IPS DF 19.7 (cell line): ENCODE measurements at regions not wholly inside any gene's neighbourhood (a gene's known extent, or its start where the extent isn't known, plus 50 kb on each side); places are given as distances from the start of the nearest gene placed in this dataset.

Experiments used
- DNase-seq: peaks from one replicate; pipeline ENCODE4 v3.0.0-alpha.2; 2013; ENCODE audit warnings: low read depth, low spot score

DNA sequence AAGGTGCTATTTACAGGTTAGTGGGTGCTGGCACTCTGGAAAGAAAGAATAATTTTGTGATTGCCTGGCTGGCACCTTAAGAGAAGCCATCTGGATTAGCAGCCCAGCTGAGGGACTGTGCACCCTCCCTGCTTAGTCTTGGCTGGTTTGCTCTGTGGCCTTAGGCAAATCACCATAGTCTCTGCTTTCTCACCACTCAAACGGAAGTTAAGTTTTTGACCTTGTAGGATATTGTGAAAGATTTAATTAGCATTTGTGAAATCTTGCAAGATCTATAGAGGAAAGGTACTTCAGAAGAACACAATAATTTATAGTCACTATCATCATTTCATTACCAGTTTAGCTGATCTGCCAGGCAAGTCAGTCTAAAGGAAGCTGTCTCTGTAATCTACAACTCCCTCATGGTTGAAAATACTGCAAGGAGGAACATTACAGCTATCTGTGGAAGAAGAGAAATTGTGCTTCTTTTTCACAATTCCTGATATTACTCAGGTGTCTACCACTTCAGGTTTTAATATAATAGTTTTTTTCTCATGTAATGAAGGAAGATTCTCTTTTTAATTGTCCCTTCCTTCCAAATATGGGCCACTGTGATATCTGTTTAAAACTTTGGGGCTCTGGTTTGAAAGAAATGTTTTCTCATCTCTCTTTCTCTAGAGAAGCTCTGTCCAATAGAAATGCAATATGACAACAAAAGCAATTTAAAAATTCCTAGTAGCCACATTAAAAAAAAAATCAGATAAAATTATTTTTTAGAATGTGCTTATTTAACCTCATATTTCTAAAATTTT, 219.6 kb downstream of the PTEN start:
- DNase-seq: no peak

DNA sequence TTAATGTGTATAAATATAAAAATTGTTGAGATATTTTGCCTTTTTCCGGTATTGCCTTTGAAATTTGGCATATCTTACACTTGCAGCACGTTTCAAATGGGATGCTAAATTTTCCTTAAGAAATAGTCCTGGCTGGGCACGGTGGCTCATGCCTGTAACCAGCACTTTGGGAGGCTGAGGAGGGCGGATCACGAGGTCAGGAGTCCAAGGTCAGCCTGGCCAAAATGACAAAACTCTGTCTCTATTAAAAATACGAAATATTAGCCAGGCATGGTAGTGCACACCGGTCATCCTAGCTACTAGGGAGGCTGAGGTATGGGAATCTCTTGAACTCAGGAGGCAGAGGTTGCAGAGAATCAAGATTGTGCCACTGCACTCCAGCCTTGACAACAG, 220.2 kb downstream of the PTEN start:
- no peak for DNase-seq

DNA sequence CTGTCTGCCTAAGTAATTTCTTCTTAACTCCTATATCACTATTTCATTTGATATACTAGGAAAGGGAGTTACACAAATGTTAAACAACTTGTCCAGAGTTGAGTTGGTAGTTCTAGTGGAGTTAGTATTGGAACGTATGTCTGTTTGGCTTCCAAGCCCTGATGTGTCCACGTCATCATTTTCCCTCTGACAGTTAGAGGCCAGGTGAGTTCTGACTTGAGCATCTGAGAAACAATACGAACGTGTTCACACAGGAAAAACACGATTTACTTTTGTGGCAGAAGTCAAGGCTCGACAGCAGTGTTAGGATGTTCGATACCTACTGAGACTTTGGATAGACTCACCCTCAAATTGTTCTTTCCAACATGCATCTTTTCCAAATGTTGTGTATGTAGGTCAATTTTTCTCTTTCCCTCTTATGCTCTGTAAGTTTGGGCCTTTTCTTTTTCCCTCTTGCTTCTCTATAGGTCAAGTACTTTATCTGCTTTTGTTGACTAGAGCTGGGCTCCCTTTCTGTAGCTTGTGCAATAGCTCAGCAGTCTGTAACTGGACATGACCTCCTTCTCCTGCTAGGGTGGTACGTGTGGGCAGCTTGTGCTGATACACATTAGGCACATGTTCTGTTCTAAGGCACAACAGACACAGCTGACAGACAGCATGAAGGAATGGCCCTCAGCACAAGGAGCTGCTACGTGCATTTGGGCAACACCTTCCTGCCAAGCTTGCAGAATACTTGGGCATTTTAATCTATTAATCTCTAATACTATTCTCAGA, 222.9 kb downstream of the PTEN start:
- DNase-seq: no peak

- DNase-seq: no peak
These were observed 225.3 kb downstream of the PTEN start for GRCh38 chr10:88088441-88089340.

DNA sequence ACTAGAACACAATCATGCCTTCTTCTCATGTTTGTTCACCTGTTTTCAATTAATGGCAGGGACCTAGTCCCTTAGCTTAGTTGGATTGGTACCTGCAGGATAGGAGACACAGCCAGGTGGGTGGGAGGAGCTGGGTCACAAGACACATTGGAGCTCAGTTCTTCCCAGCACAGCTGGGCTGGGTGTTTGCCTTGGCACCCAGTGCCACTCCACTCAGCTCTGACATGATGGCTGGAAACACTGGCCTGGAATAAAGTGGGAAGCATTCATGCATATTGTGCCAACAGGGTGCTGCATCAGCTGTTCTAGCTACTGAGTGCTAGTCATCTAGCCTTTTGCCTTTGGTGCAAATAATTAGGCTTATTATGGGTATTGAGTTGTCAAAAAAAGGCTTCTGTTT, 226.1 kb downstream of the PTEN start:
- no peak for DNase-seq

- no peak for DNase-seq
These were observed 227.3 kb downstream of the PTEN start for GRCh38 chr10:88090568-88091214.

GRCh38 chr10:88091490-88092061, 228.2 kb downstream of the PTEN start:
- DNase-seq: no peak

- DNase-seq: no peak
These were observed 228.8 kb downstream of the PTEN start for GRCh38 chr10:88092265-88092664.

DNA sequence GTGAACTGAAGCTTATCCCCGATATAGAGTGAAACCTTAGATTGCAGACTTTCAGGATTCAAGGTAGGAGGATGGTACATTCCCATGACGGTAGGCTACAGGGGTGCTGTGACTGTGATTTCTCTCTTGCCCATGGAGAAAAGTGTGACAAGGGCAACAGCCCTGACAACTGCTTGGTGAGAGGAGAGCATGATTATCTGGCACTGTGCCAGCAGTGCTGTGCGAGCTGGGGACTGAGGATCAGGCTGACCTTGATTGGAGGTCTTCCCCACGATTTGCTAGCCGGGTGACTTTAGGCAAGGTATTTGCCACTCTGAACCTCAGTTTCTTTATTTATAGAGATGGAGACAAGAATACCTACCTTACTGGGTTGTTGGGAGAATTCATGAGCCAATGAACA, 229.5 kb downstream of the PTEN start:
- DNase-seq: no peak

GRCh38 chr10:88094795-88095194, 231.4 kb downstream of the PTEN start:
- no peak for DNase-seq

- no peak for DNase-seq
These were observed 231.8 kb downstream of the PTEN start for GRCh38 chr10:88095223-88095721.

- DNase-seq: no peak
These were observed 232.5 kb downstream of the PTEN start for GRCh38 chr10:88095778-88096431.

- DNase-seq: no peak
These were observed 233.7 kb downstream of the PTEN start for GRCh38 chr10:88097092-88097516.

GRCh38 chr10:88097536-88097935, 234.1 kb downstream of the PTEN start:
- DNase-seq: no peak

DNA sequence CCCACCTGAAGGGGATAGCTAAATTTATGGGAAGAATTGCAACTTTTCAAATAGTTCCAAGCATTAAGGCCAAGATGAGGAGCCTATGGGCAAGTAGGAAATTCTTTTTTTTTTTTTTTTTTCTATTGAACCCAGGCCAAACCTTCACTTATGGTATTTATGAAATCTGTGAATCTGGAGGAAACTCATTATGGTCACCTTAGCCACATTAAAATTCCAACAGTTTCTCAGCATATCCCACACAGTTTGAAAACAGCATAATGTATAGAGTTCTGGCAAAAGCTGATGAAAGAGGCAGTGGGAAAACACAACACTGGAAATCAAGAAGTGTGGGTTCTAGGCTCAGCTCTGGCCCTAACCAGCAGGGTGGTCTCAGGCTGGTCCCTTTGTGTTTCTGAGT, 236.9 kb downstream of the PTEN start:
- DNase-seq: no peak

DNA sequence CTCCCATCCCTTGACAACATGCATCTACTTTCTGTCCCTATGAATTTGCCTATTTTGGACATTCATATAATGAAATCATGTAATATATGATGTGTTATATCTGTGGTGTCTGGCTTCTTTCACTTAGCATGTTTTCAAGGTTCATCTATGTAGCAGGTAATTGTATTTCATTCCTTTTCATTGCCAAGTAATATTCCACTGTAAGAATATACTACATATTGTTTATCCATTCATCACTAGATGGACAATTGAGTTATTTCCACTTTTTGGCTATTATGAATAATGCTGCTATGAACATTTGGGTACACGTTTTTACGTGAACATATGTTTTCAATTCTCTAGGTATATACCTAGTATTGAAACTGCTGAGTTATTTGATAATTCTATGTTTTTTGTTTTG, 238.2 kb downstream of the PTEN start:
- DNase-seq: no peak

DNA sequence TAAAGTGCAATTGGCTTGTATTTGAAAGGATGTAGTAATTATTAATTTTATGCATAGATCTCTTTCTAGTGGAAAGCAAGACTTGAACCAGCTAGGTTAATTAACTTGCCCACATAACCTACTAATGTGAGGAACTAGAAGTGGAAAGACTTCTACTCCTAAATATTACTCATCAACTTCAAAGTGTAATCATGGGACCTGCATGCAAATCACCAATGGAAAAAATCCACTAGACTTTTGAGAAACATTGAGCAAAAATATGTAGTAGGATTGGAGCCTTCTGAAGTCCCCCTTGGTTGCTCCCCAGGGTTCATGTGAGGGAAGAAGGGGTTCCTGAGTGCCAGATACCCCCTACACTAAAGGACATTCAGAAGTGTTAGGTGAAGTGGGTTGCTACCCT, 240.2 kb downstream of the PTEN start:
- no peak for DNase-seq

GRCh38 chr10:88104223-88104622, 240.8 kb downstream of the PTEN start:
- DNase-seq: no peak

- DNase-seq: no peak
These were observed 242.9 kb downstream of the PTEN start for GRCh38 chr10:88106366-88106765.

DNA sequence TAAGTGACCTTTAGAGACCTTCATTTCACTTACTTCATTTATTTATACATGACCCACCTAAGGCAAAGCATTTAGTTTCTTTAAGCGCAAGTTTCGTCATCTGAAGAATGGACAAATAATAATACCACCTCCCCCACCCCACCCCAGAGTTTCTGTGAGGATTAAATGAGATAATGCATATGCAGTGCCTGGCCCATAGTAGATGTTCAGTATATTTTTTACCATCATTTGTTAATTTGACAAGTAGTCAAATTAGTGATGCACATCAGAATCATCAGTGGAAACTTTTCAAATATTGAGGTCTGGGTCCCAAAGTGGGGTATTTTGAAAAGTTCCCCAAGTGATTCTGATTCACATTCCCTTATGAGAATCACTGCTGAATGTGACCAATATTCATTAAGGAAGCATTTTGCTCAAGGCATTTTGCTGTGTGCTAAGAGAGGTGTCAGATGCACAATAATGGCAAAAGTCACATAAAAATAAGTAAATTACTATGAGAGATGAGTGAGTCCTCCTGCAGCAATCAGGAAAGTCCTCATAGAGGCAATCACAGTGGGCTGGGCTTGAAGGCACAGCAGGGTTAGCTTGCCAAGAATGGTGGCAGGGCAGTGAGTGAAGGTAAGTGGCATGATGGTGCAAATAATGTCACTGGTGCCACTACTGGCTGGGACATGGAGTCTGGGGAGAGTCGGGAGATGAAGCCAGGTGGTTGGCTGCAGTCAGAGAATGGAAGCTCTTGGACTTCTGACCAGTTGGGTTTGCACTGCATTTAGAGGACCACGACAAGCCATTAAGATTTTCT, 244.1 kb downstream of the PTEN start:
- no peak for DNase-seq
